Heart left ventricle (tissue), 13 donors: ENCODE measurements at regions not wholly inside any gene's neighbourhood (a gene's known extent, or its start where the extent isn't known, plus 50 kb on each side); places are given as distances from the start of the nearest gene placed in this dataset.

ENCODE experiments used
- CTCF ChIP-seq, 12 donors: fragments of 200-600 bp; sonication (generic) in 4 of 12; IDR thresholded peaks; one replicate each; pipeline versions ENCODE4 v1.5.0 to v1.8.0; 2018 to 2022; ENCODE audit warnings: antibody characterized with exemption in 12 of 12, mild to moderate bottlenecking in 5 of 12
- POLR2A ChIP-seq, 2 donors: fragments of 450-650 bp; IDR thresholded peaks; one replicate each; pipeline ENCODE4 v1.6.1; 2017; ENCODE audit warnings: antibody characterized with exemption in 2 of 2, mild to moderate bottlenecking in 2 of 2, moderate library complexity in 2 of 2
- donor health status: ischemic (EF 13 %, LVEDD 7.1; RV severe dilation, severe dysfunction).
- donor health status: DM: no; HTN: yes; CAD: no.
- donor health status: DM: no; HTN: no; CAD: no.
- donor health status: ischemic (EF 25% LVEDD 6.9; RV normal size, moderate dysfunction).
- donor health status: ischemic (EF 25% LVEDD 5.7; RV mildly dilated, moderate dysfunction).
- donor health status: ischemic (EF 35%, LVEDD 5.7; RV mildly dilated, moderate dysfunction).
- donor health status: nonischemic (EF 11% LVEDD 7.7; RV severe dilation, severe dysfunction).
- donor health status: DM: yes; HTN: yes; CAD: no.
- donor health status: PGD.
- donor health status: ischemic (EF 29% LVEDD 5.4; RV normal size, mild dysfunction).
- donor health status: nonischemic (EF 23%, LVEDD 6.1; RV moderate dilation, normal function).

DNA sequence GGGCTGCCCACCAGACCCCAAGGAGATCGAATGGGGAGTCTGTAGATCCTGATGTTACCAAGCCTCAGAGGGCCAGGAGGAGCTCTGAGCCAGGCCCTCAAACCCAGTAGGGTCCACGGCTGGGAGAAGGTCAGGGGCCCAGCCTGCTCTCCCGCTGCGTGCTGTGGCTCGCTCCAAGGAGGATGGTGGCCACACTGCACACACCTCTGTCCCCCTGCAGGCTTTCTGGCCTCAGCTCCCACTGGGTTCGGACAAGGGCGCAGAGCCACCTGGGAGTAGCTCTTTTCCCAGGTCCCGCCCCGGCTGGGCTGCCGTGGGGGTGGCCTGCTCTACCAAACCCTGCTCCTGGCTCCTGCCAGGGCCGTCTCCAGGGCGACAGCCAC lies 175.8 kb downstream of the ZNF248 start:
- no peak for TF ChIP-seq CTCF (IDR thresholded peaks at IDR 0.05)
- no peak for TF ChIP-seq POLR2A (IDR thresholded peaks at IDR 0.05)
